ENCODE measurements at regions not wholly inside any gene's neighbourhood (a gene's known extent, or its start where the extent isn't known, plus 50 kb on each side); places are given as distances from the start of the nearest gene placed in this dataset.

DNA sequence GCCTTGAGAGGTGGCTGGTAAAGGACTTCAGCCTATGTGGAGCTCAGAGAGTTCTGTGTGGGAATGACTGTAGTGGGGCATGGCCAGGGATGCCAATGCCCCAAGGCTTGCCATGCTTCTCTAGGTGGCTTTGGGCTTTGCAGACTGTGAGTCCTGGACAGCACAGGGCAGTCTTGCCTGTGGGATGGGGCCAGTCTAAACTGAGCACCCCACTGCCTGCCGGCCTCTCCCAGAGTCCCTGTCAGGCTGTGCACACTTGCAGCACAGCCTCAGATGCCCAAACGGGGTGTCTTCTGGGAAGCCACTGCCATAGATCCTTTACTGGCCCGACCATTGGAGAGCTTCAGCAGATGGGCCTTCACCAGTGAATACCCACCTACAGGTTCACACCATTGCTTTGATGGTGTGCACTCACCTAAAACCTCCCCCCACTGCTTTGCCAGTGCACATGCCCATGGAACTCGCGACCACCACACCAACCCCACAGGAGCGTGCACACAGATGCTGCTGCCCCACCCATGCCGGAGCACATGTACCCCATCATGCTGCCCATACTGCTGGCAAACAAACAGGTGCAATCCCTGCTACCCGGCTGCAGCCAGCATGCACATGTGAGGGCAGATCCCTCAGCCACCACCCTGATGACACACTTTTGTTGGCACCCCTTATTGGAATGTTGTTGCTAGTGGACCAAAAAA lies 97.3 kb upstream of the CNKSR2 start:
- H3K4me1 ChIP-seq (ENCODE audit: control insufficient read depth, insufficient read depth, low read length), result no peaks in the 10 kb centered on the region
- no peak overlapping the region for H2BK20ac ChIP-seq (ENCODE audit: low read depth, low read length)
- H3K4me2 ChIP-seq (ENCODE audit: low read depth, low read length), result no peak overlapping the region
- intact Hi-C loops (cut with micrococcal nuclease) (no loop called here), in situ Hi-C loops (cut with MboI; ENCODE audit: low sequenced_read_pairs) (no loop called here), dilution Hi-C loops (cut with HindIII; ENCODE audit: low sequenced_read_pairs, unreplicated experiment) (no loop called here)
- no peaks in the 10 kb centered on the region for H3K36me3 ChIP-seq (ENCODE audit: control insufficient read depth, insufficient read depth, low read length)
- no peak overlapping the region for H2AFZ ChIP-seq (replicated peaks; ENCODE audit: low read length, poor library complexity)
- CTCF ChIA-PET, result no interaction called here
- H4K5ac ChIP-seq (ENCODE audit: low read depth, low read length), result no peak overlapping the region
- no peaks in the 10 kb centered on the region for H3K9me1 ChIP-seq (ENCODE audit: insufficient read depth, low read length)
- H2BK5ac ChIP-seq (ENCODE audit: low read depth, low read length, poor library complexity, severe bottlenecking), result no peak overlapping the region
- no peak overlapping the region for H3K18ac ChIP-seq (ENCODE audit: low read depth, low read length)
- H2BK15ac ChIP-seq (ENCODE audit: low read depth, low read length), result no peak overlapping the region
- no peak overlapping the region for H2AK5ac ChIP-seq (ENCODE audit: low read depth, low read length)
- H3K4me3 ChIP-seq (ENCODE audit: insufficient read depth, low read depth, low read length), result no peak overlapping the region
- no peak overlapping the region for H3K23ac ChIP-seq (ENCODE audit: low read depth, low read length)
- WGBS, 2 experiments (ENCODE audit: extremely low coverage in 2 of 2, insufficient read length in 1 of 2), result 60% methylated on average over 3 of the region's 8 CpGs; no CpG with 5 or more reads in 1 of the 2 experiments
- H3K14ac ChIP-seq (replicated peaks; ENCODE audit: low read depth, low read length), result no peak overlapping the region
- no peak overlapping the region for H2AK9ac ChIP-seq (replicated peaks; ENCODE audit: low read depth, low read length, poor library complexity)
- H3K56ac ChIP-seq (ENCODE audit: extremely low read depth, insufficient read depth, low read length), result no peak overlapping the region
- peaks cover 12% of the 10 kb centered on the region for H3K9me3 ChIP-seq (ENCODE audit: control insufficient read depth, insufficient read depth, low read length)
- H3K9ac ChIP-seq (ENCODE audit: low read depth, low read length), result no peak overlapping the region
- H4K20me1 ChIP-seq (ENCODE audit: insufficient read depth, low read length), result no peaks in the 10 kb centered on the region
- H3K27ac ChIP-seq (ENCODE audit: insufficient read depth, low read length), result no peak overlapping the region
- BruUV-seq (replicated peaks), result no TSS peak
- no peak overlapping the region for H4K8ac ChIP-seq (ENCODE audit: low read depth in 2 of 2, low read length in 2 of 2)
- no peak overlapping the region for H4K91ac ChIP-seq (ENCODE audit: insufficient read depth, low read depth, low read length)
- no peak overlapping the region for H3K4ac ChIP-seq (ENCODE audit: low read depth, low read length)
- H3K27me3 ChIP-seq (ENCODE audit: control insufficient read depth, insufficient read depth, low read length), result no peaks in the 10 kb centered on the region
- no peak for DNase-seq
- no peak overlapping the region for H2BK120ac ChIP-seq (ENCODE audit: low read depth, low read length)
- no peaks in the 10 kb centered on the region for H3K79me1 ChIP-seq (ENCODE audit: low read depth in 1 of 2, low read length in 2 of 2)
- no peak for TF ChIP-seq SMC3 (IDR thresholded peaks at IDR 0.05; ENCODE audit: low read depth, low read length)
- TF ChIP-seq CTCF (conservative IDR thresholded peaks at IDR 0.05; ENCODE audit: low read depth, low read length), result no peak
- TF ChIP-seq RFX5 (IDR thresholded peaks at IDR 0.05; ENCODE audit: low read depth, low read length), result no peak
- no peak for TF ChIP-seq NFE2L2 (IDR thresholded peaks at IDR 0.05; ENCODE audit: low read depth, low read length)
- TF ChIP-seq FOS (IDR thresholded peaks at IDR 0.05; ENCODE audit: low read depth, low read length), result no peak
- no peak for TF ChIP-seq RAD21 (IDR thresholded peaks at IDR 0.05; ENCODE audit: low read length)
- TF ChIP-seq MAZ (IDR thresholded peaks at IDR 0.05; ENCODE audit: borderline replicate concordance, low read depth, low read length), result no peak
- no peak for ATAC-seq (ENCODE audit: low read depth)
- POLR2A ChIA-PET (ENCODE audit: unreplicated experiment), result no interaction called here

Measured in IMR-90 (cell line).